ENCODE measurements at regions not wholly inside any gene's neighbourhood (a gene's known extent, or its start where the extent isn't known, plus 50 kb on each side); places are given as distances from the start of the nearest gene placed in this dataset.

- WGBS (ENCODE audit: extremely low coverage, insufficient read length, low lambda C conversion rate), result no CpG with 5 or more reads among the region's 2 CpGs
Observed at GRCh38 chr5:67984546-67984945, 231.0 kb upstream of the PIK3R1 start.

More at GRCh38 chr5:67984546-67984945, 231.0 kb upstream of the PIK3R1 start:
- no peak overlapping the region for H3K4me2 ChIP-seq (ENCODE audit: insufficient read depth, insufficient read length, low read length)
- H4K20me1 ChIP-seq (ENCODE audit: control insufficient read depth, insufficient read depth, insufficient read length), result no peaks in the 10 kb centered on the region
- Mint-ChIP-seq H3K9me3 (peaks cover 0 to 5% of the 10 kb centered on the region in 2 experiments; a peak in 1 of 5 replicates), H3K4me1 (peaks cover 0 to 8% of the 10 kb centered on the region in 2 experiments; a peak in 3 of 4 replicates), H3K27me3 (ENCODE audit: low read depth) (no peaks in the 10 kb centered on the region; the same call in 1 of the 2 replicates), H3K4me3 (no peak overlapping the region), H3K36me3 (ENCODE audit: insufficient read depth in 1 of 3, low read depth in 3 of 3) (no peaks in the 10 kb centered on the region; a peak in 1 of 7 replicates), H3K27ac (no peak overlapping the region)
- H3K4me1 ChIP-seq (ENCODE audit: insufficient read depth, low read length), result no peaks in the 10 kb centered on the region
- H4K91ac ChIP-seq (ENCODE audit: insufficient read length, low read depth, low read length), result no peak overlapping the region
- no peaks in the 10 kb centered on the region for H3K79me1 ChIP-seq (ENCODE audit: insufficient read depth, low read depth, low read length, poor library complexity, severe bottlenecking)
- H4K8ac ChIP-seq (replicated peaks; ENCODE audit: insufficient read length, low read depth, low read length), result no peak overlapping the region
- no peak overlapping the region for H3K56ac ChIP-seq (ENCODE audit: insufficient read length, low read depth, low read length)
- TF ChIP-seq CTCF (conservative IDR thresholded peaks at IDR 0.05), result no peak
- H3K79me2 ChIP-seq (ENCODE audit: insufficient read depth, low read length), result no peaks in the 10 kb centered on the region
- no peaks in the 10 kb centered on the region for H3K23me2 ChIP-seq (ENCODE audit: insufficient read length, low read depth, low read length, poor library complexity, severe bottlenecking)
- H2AK5ac ChIP-seq (ENCODE audit: insufficient read length, low read length), result no peak overlapping the region
- H3T11ph ChIP-seq (ENCODE audit: low read length), result no peak overlapping the region
- no peak overlapping the region for H3K9ac ChIP-seq (ENCODE audit: extremely low read depth, insufficient read length, low read length)
- H3K27me3 ChIP-seq (ENCODE audit: insufficient read depth, low read length), result no peaks in the 10 kb centered on the region
- no peak overlapping the region for H2BK12ac ChIP-seq (ENCODE audit: insufficient read length, low read depth, low read length)
- no peak overlapping the region for H2AFZ ChIP-seq (ENCODE audit: low read length)
- H4K5ac ChIP-seq (ENCODE audit: insufficient read length, low read depth, low read length), result no peak overlapping the region
- no peak for DNase-seq
- H3K14ac ChIP-seq (ENCODE audit: insufficient read depth, low read length), result no peak overlapping the region
- H3K27ac ChIP-seq (ENCODE audit: insufficient read length, low read depth, low read length), result no peak overlapping the region
- no peak overlapping the region for H2BK15ac ChIP-seq (ENCODE audit: low read depth, low read length)
- H3K18ac ChIP-seq (ENCODE audit: insufficient read length, low read depth, low read length), result no peak overlapping the region
- no peak overlapping the region for H2BK20ac ChIP-seq (ENCODE audit: low read depth, low read length, poor library complexity, severe bottlenecking)
- no peak overlapping the region for H2BK5ac ChIP-seq (ENCODE audit: insufficient read length, low read length)
- no peak overlapping the region for H3K4ac ChIP-seq (ENCODE audit: low read depth, low read length)
- no peak overlapping the region for H3K23ac ChIP-seq (ENCODE audit: insufficient read length, low read depth, low read length)
- no peaks in the 10 kb centered on the region for H3K9me3 ChIP-seq (ENCODE audit: control insufficient read depth, low read depth, low read length)
- no peak overlapping the region for H2BK120ac ChIP-seq (ENCODE audit: low read depth, low read length, poor library complexity, severe bottlenecking)
